Kidney (tissue), 13 donors: ENCODE measurements at regions not wholly inside any gene's neighbourhood (a gene's known extent, or its start where the extent isn't known, plus 50 kb on each side); places are given as distances from the start of the nearest gene placed in this dataset.

Source experiments
- DNase-seq, 5 donors: peaks; one replicate each; pipeline ENCODE4 v3.0.0-alpha.2; 2013 to 2020
- FAIRE-seq: peaks from 2 replicates; lab custom pipeline; 2012; peaks lifted over from hg19 to GRCh38; lab: Jason Lieb, UNC
- H3K27ac ChIP-seq, 2 donors: one replicate each; pipeline ENCODE4 v1.7.0; 2013; ENCODE audit warnings: low read depth in 2 of 2, low read length in 2 of 2, inconsistent platforms in 1 of 2
- H3K27me3 ChIP-seq: one replicate; pipeline ENCODE4 v1.7.1; 2013; ENCODE audit warnings: low read length, inconsistent platforms; ENCODE audit not compliant: control insufficient read depth, insufficient read depth
- H3K36me3 ChIP-seq, 3 donors: one replicate each; pipeline versions ENCODE4 v1.7.0 to v1.7.1; 2013; ENCODE audit warnings: low read length in 3 of 3, control low read depth in 1 of 3, inconsistent platforms in 1 of 3; ENCODE audit not compliant: insufficient read depth in 3 of 3, control insufficient read depth in 2 of 3
- H3K4me1 ChIP-seq, 3 donors: one replicate each; pipeline versions ENCODE4 v1.7.0 to v1.7.1; 2013; ENCODE audit warnings: low read length in 3 of 3, inconsistent platforms in 1 of 3, low read depth in 1 of 3; ENCODE audit not compliant: control insufficient read depth in 2 of 3, insufficient read depth in 2 of 3
- H3K4me3 ChIP-seq, 3 donors: one replicate each; pipeline versions ENCODE4 v1.7.0 to v1.8.1; 2013; ENCODE audit warnings: low read length in 3 of 3, control low read depth in 1 of 3, inconsistent platforms in 1 of 3
- H3K9ac ChIP-seq, 3 donors: one replicate each; pipeline versions ENCODE4 v1.7.0 to v1.7.1; 2013; ENCODE audit warnings: low read length in 3 of 3, control low read depth in 1 of 3, inconsistent platforms in 1 of 3
- H3K9me3 ChIP-seq, 3 donors: one replicate each; pipeline versions ENCODE4 v1.7.0 to v1.7.1; 2013; ENCODE audit warnings: low read length in 3 of 3, control low read depth in 1 of 3, inconsistent platforms in 1 of 3; ENCODE audit not compliant: control insufficient read depth in 2 of 3, insufficient read depth in 1 of 3
- CTCF ChIP-seq: IDR thresholded peaks from 3 replicates; pipeline ENCODE4 v1.5.1; 2012; ENCODE audit warnings: mild to moderate bottlenecking, moderate library complexity, borderline replicate concordance; ENCODE audit not compliant: insufficient read depth; ENCODE audit errors: extremely low read depth
- intact Hi-C: fragments of 100-400 bp; cut with DNase I; formaldehyde crosslinking; loops from one replicate; pipeline ENCODE4 v1.11.1; 2022
- donor health status: control.
- donor health status: control.
- donor health status: control.
- donor health status: control.
- donor health status: control.
- donor health status: DM: yes; HTN: yes; CAD: no.
- donor health status: Normal renal cell carcinoma (clear cell type).

DNA sequence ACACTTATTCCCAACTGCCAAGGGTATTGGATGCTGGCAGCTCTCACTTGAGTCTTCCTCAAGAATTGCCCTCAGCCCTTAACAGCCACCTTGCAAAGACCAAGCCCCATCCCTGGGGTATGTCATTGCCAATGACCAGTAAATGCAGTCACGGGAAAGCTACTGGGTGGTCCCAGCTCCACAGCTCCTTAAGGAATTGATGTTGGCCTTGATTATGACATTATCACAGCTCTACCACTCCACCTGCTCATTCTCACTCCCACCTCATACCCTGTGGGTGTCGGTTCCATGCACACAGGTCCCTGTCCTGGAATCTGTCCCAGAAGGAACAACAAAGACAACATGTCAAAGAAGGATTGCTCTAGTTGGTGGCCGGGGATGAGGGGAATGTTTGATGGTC, 60.5 kb upstream of the GJB5 start:
- TF ChIP-seq CTCF = no peak
- H3K4me1 ChIP-seq = no peaks in the 10 kb centered on the region
- FAIRE-seq (no peak), DNase-seq (no peak)
- H3K4me3 ChIP-seq = no peak overlapping the region
- no peaks in the 10 kb centered on the region for H3K36me3 ChIP-seq
- H3K9ac ChIP-seq = no peak overlapping the region
- H3K27me3 ChIP-seq = peaks cover 4% of the 10 kb centered on the region
- intact Hi-C loops = no loop called here
- H3K27ac ChIP-seq = no peak overlapping the region
- H3K9me3 ChIP-seq = peaks cover 0 to 7% (median 0%) of the 10 kb centered on the region in 3 donors

DNA sequence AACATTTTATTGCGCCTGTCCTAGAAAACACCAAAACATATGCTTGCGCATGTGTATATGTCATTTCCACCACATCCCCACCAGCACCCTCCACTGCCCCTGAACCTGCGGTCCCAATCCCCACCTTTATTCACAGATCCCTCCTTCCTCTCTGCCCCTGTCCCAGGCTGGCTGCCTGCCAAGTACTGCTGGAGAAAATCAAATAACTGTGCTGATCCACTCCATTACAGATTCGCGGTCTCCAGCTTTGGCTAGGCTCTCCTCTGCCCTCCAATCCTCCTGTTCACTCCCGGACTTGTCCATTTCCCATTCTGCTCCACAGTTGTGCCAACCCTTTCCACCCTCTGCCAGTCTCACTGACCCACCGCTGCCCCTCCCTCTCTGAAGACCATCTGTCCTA, 59.3 kb upstream of the GJB5 start:
- no peaks in the 10 kb centered on the region for H3K4me1 ChIP-seq
- no peak overlapping the region for H3K4me3 ChIP-seq
- peaks cover 0 to 7% (median 0%) of the 10 kb centered on the region in 3 donors for H3K9me3 ChIP-seq
- H3K27ac ChIP-seq = no peak overlapping the region
- no peak overlapping the region for H3K9ac ChIP-seq
- FAIRE-seq (no peak), DNase-seq (peak in 1 of 5 donors; percentile 45)
- no peaks in the 10 kb centered on the region for H3K36me3 ChIP-seq
- no peak for TF ChIP-seq CTCF
- intact Hi-C loops = no loop called here
- no peaks in the 10 kb centered on the region for H3K27me3 ChIP-seq

DNA sequence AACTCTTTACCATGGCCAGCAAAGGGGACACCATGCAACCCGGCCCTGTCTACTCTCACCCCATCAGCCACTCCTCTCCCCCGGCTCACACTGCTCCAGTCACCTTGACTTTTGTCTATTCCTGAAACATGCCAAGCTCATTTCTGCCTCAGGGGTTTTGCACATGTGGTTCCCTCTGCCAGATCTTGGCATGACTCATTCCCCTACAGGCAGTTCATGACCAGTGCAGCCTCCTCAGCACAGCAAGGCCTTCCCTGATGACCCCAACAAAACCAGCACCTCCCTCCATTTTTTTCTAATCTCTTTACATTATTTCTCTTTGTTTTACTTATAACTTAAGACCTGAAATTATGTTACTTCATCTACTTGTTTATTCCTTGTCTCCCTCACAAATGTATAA, 58.6 kb upstream of the GJB5 start:
- Histone ChIP-seq H3K9ac (no peak overlapping the region), H3K9me3 (peaks cover 0 to 7% (median 0%) of the 10 kb centered on the region in 3 donors), H3K27me3 (no peaks in the 10 kb centered on the region), H3K4me3 (no peak overlapping the region), H3K36me3 (no peaks in the 10 kb centered on the region), H3K27ac (no peak overlapping the region), H3K4me1 (no peaks in the 10 kb centered on the region)
- DNase-seq (no peak), FAIRE-seq (no peak)
- no peak for TF ChIP-seq CTCF
- intact Hi-C loops = no loop called here

DNA sequence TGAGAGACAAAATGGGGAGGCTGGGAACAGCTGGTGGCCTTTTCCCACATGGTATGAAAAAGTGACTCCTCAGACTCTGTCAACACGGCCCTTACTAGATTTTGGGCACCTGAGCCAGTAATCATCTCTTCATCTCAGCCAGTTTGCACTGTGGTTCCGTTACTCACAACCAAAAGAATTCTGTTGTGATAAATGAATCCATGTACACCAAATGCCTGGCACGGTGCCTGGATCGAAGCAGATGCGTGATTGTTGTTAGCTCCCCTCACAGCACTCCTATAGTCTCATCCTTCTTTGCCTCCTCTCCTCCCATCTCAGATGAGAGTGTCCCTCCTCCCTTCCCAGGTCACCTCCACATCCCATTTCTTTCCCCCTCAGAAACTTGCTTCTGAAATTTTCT, 57.9 kb upstream of the GJB5 start:
- FAIRE-seq = no peak
- TF ChIP-seq CTCF = no peak
- no peak overlapping the region for H3K27ac ChIP-seq

More for the DNA sequence above, 57.9 kb upstream of the GJB5 start:
- DNase-seq = no peak
- H3K36me3 ChIP-seq = no peaks in the 10 kb centered on the region
- H3K4me3 ChIP-seq = no peak overlapping the region
- intact Hi-C loops = no loop called here
- no peaks in the 10 kb centered on the region for H3K27me3 ChIP-seq
- H3K4me1 ChIP-seq = no peaks in the 10 kb centered on the region
- H3K9me3 ChIP-seq = peaks cover 0 to 7% (median 0%) of the 10 kb centered on the region in 3 donors
- H3K9ac ChIP-seq = no peak overlapping the region
